ENCODE measurements at regions not wholly inside any gene's neighbourhood (a gene's known extent, or its start where the extent isn't known, plus 50 kb on each side); places are given as distances from the start of the nearest gene placed in this dataset.

DNA sequence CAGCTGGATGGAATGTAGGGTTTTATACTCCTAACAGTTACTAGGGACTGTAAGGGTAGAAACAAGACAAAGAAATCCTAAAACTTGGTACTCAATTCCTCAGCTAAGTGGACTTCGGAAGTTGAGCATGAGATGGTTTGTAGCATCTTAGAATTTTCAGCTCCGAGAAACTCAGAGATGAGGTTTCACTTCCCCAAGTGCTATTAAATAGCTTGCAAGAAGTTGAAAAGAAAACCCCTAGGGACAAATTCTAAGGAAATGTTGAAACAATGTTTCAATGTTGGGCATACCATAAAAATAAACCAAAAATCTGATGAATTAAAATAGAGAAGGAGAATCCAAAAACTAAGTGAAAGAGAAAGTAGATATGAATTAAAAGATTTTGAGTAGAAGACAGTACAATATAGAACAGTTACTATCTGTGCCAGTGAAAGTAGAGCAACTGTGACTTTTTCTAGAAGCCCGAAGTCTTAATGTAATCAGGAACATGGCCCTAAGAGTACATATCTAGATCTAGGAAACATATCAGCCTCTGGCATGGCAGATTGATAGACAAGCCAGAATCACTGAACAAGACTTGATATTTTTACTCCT lies 308.6 kb upstream of the RGMB start:
- TF ChIP-seq, protein P1, sequence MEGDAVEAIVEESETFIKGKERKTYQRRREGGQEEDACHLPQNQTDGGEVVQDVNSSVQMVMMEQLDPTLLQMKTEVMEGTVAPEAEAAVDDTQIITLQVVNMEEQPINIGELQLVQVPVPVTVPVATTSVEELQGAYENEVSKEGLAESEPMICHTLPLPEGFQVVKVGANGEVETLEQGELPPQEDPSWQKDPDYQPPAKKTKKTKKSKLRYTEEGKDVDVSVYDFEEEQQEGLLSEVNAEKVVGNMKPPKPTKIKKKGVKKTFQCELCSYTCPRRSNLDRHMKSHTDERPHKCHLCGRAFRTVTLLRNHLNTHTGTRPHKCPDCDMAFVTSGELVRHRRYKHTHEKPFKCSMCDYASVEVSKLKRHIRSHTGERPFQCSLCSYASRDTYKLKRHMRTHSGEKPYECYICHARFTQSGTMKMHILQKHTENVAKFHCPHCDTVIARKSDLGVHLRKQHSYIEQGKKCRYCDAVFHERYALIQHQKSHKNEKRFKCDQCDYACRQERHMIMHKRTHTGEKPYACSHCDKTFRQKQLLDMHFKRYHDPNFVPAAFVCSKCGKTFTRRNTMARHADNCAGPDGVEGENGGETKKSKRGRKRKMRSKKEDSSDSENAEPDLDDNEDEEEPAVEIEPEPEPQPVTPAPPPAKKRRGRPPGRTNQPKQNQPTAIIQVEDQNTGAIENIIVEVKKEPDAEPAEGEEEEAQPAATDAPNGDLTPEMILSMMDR (IDR thresholded peaks at IDR 0.05; ENCODE audit: borderline replicate concordance): no peak
- no peaks in the 10 kb centered on the region for H3K4me1 ChIP-seq
- H3K27ac ChIP-seq (replicated peaks): no peak overlapping the region
- intact Hi-C loops (cut with micrococcal nuclease): no loop called here
- no peak for DNase-seq
- H3K9me3 ChIP-seq (replicated peaks): no peaks in the 10 kb centered on the region
- no peaks in the 10 kb centered on the region for H3K27me3 ChIP-seq (ENCODE audit: low read depth)
- no peaks in the 10 kb centered on the region for H3K36me3 ChIP-seq
- H3K4me3 ChIP-seq: no peak overlapping the region

DNA sequence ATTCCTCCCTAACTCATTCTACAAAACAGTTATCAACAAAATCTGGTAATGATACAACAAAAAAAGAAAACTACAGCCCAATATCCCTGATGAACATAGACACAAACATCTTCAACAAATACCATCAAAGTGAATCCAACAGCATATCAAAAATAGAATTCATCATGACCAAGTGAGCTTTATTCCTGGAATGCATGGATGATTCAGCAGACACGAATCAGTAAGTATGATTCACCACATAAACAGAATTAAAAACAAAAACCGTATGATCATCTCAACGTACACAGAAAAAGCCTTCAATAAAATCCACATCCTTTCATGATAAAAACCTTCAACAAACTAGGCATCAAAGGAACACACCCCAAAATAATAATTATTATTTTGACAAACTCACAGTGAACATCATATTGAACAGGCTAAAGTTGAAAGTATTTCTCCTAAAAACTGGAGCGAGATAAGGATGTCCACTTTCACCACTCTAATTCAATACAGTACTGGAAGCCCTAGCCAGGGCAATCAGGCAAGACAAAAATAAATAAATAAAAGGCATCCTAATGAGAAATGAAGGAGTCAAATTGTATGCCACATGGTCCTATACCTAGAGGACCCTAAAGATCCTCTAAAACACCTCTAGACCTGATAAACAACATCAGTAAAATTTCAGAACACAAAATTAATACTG lies 305.1 kb upstream of the RGMB start:
- Histone ChIP-seq H3K4me1 (no peaks in the 10 kb centered on the region), H3K4me3 (no peak overlapping the region), H3K36me3 (no peaks in the 10 kb centered on the region), H3K27ac (replicated peaks) (no peak overlapping the region), H3K9me3 (replicated peaks) (no peaks in the 10 kb centered on the region), H3K27me3 (ENCODE audit: low read depth) (no peaks in the 10 kb centered on the region)
- intact Hi-C loops (cut with micrococcal nuclease): no loop called here
- TF ChIP-seq, protein P1 (IDR thresholded peaks at IDR 0.05; ENCODE audit: borderline replicate concordance): no peak
- no peak for DNase-seq

DNA sequence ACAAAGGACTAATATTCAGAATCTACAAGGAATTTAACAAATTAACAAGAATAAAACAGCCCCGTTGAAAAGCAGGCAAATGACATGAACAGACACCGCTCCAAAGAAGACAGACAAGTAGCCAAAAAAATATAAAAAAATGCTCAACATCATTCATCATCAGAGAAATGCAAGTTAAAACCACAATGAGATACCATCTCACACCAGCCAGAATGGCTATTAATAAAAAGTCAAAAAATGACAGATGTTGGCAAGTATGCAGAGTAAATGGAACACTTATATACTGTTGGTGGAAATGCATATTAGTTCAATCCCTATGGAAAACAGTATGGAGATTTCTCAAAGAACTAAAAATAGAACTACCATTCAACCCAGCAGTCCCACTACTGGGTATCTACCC lies 302.7 kb upstream of the RGMB start:
- no peaks in the 10 kb centered on the region for H3K27me3 ChIP-seq (ENCODE audit: low read depth)
- H3K36me3 ChIP-seq: no peaks in the 10 kb centered on the region
- DNase-seq: no peak
- H3K4me3 ChIP-seq: no peak overlapping the region
- H3K27ac ChIP-seq (replicated peaks): no peak overlapping the region
- no peaks in the 10 kb centered on the region for H3K9me3 ChIP-seq (replicated peaks)
- H3K4me1 ChIP-seq: no peaks in the 10 kb centered on the region
- TF ChIP-seq, protein P1 (IDR thresholded peaks at IDR 0.05; ENCODE audit: borderline replicate concordance): no peak
- intact Hi-C loops (cut with micrococcal nuclease): no loop called here

DNA sequence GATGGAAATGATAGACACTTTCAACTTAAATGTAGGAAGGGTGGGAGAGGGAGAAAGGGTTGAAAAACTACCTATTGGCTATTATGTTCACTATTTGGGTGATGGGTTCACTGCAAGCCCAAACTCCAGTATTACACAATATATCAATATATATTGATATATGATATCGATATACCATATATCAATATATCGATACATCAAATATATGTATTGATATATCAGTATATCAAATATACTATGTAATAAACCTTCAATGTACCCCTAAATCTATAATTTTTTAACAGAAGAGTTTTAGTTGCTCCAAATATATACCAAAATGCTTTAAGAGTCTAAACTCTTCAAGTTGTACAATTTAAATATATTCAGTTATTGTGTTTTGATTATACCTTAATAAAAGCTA lies 302.0 kb upstream of the RGMB start:
- intact Hi-C loops (cut with micrococcal nuclease): no loop called here

DNA sequence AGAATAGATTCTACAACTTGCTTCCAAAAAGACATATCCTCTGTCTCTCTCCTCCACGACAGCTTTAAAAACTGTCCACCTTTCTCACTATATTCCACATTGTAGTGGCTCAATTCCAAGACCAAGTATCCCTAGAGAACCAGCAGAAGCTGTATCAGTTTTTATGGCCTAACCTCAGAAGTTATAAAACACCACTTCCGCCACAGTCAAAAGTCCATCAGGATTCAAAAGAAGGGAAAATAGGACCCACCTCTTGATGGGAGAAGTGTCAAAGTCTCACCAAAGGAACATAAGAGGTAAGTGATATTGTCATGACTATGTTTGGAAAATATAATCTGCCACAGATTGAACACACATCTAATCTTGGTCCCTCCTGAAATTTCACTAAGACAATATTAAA lies 299.2 kb upstream of the RGMB start:
- TF ChIP-seq, protein P1 (IDR thresholded peaks at IDR 0.05; ENCODE audit: borderline replicate concordance): no peak
- Histone ChIP-seq H3K9me3 (replicated peaks) (no peaks in the 10 kb centered on the region), H3K27ac (replicated peaks) (no peak overlapping the region), H3K4me3 (no peak overlapping the region), H3K36me3 (no peaks in the 10 kb centered on the region), H3K27me3 (ENCODE audit: low read depth) (no peaks in the 10 kb centered on the region), H3K4me1 (no peaks in the 10 kb centered on the region)
- intact Hi-C loops (cut with micrococcal nuclease): no loop called here
- DNase-seq: no peak

More for the DNA sequence above, 302.0 kb upstream of the RGMB start:
- Histone ChIP-seq H3K27me3 (ENCODE audit: low read depth) (no peaks in the 10 kb centered on the region), H3K4me1 (no peaks in the 10 kb centered on the region), H3K4me3 (no peak overlapping the region), H3K36me3 (no peaks in the 10 kb centered on the region), H3K9me3 (replicated peaks) (no peaks in the 10 kb centered on the region), H3K27ac (replicated peaks) (no peak overlapping the region)
- TF ChIP-seq, protein P1 (IDR thresholded peaks at IDR 0.05; ENCODE audit: borderline replicate concordance): no peak
- no peak for DNase-seq
